Sigmoid colon (tissue), 6 donors: ENCODE measurements at regions not wholly inside any gene's neighbourhood (a gene's known extent, or its start where the extent isn't known, plus 50 kb on each side); places are given as distances from the start of the nearest gene placed in this dataset.

Source experiments
- DNase-seq: peaks from one replicate; pipeline ENCODE4 v3.0.0-alpha.2; 2019
- H3K27ac ChIP-seq, 4 donors: fragments of 200-600 bp; sonication (generic); one replicate each; pipeline ENCODE4 v1.5.1; 2016 to 2019; ENCODE audit warnings: mild to moderate bottlenecking in 1 of 4
- H3K27me3 ChIP-seq, 3 donors: fragments of 200-600 bp; sonication (generic); one replicate each; pipeline ENCODE4 v1.5.1; 2019; ENCODE audit warnings: mild to moderate bottlenecking in 1 of 3
- H3K36me3 ChIP-seq, 4 donors: fragments of 200-600 bp; sonication (generic); one replicate each; pipeline ENCODE4 v1.5.1; 2016 to 2019
- H3K4me1 ChIP-seq, 4 donors: fragments of 200-600 bp; sonication (generic); one replicate each; pipeline ENCODE4 v1.5.1; 2017 to 2019
- H3K4me3 ChIP-seq, 4 donors: fragments of 200-600 bp; sonication (generic); one replicate each; pipeline ENCODE4 v1.5.1; 2017 to 2019; ENCODE audit warnings: mild to moderate bottlenecking in 2 of 4, moderate library complexity in 1 of 4
- H3K9me3 ChIP-seq, 4 donors: fragments of 200-600 bp in 3 of 4; sonication (generic) in 3 of 4; one replicate each; pipeline versions ENCODE4 v1.5.1 to v1.6.1; 2013 to 2019
- EP300 ChIP-seq, 4 donors: sonication (generic); formaldehyde crosslinking; IDR thresholded peaks; one replicate each; pipeline ENCODE4 v1.6.1; 2017; ENCODE audit warnings: antibody characterized with exemption in 4 of 4
- POLR2A ChIP-seq, 2 donors: fragments of 450-650 bp; IDR thresholded peaks; one replicate each; pipeline ENCODE4 v1.6.1; 2016; ENCODE audit warnings: antibody characterized with exemption in 2 of 2, mild to moderate bottlenecking in 2 of 2, moderate library complexity in 2 of 2
- POLR2AphosphoS5 ChIP-seq, 4 donors: sonication (generic); formaldehyde crosslinking; IDR thresholded peaks; one replicate each; pipeline ENCODE4 v1.6.1; 2017; ENCODE audit warnings: antibody characterized with exemption in 4 of 4
- WGBS, 2 donors: extraction: QIAGEN DNeasy Blood & Tissue Kit; methylation state at CpG; one replicate each; pipeline ENCODE4 v1.1.7; 2013; 5-methylcytosine and 5-hydroxymethylcytosine counted together
- intact Hi-C: fragments of 100-400 bp; cut with DNase I; formaldehyde crosslinking; loops from one replicate; pipeline ENCODE4 v1.15.1; 2023
- TF ChIP-seq, protein P1 (sequence below), 4 experiments: fragments of 450-650 bp in 3 of 4; fragments of 200-600 bp in 1 of 4; IDR thresholded peaks; one replicate each; pipeline ENCODE4 v1.5.1; 2016 to 2019; ENCODE audit warnings: antibody characterized with exemption in 4 of 4, mild to moderate bottlenecking in 3 of 4, moderate library complexity in 2 of 4
- donor health status: healthy with polysubstance abuse.
- donor health status: healthy.

DNA sequence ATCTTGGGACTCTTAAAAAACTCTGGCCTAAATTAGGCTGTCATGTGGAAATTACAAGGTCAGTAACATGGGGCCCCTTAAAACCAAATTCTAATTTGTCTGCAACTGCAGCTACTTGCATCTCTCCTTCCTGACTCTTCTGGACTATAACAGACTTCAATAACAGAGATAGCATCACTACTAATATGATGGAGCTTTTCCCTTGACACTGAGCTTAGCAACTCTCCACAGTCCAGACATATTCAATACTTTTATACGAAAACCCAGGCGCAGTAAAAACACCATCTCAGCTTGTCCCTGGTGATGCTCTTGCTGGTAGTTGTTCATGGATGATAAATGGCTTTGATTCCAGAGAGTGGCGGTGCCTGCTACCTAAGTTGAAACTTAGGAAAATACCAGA lies 850.4 kb downstream of the STIM2 start:
- H3K4me3 ChIP-seq = no peak overlapping the region
- no peak for DNase-seq
- no peaks in the 10 kb centered on the region for H3K27me3 ChIP-seq
- H3K36me3 ChIP-seq = no peaks in the 10 kb centered on the region
- WGBS, 2 donors = 92 to 94% methylated on average over 3 of the region's 3 CpGs
- TF ChIP-seq POLR2A (IDR thresholded peaks at IDR 0.05) (no peak), POLR2AphosphoS5 (IDR thresholded peaks at IDR 0.05) (no peak), EP300 (IDR thresholded peaks at IDR 0.05) (no peak)
- TF ChIP-seq, protein P1, sequence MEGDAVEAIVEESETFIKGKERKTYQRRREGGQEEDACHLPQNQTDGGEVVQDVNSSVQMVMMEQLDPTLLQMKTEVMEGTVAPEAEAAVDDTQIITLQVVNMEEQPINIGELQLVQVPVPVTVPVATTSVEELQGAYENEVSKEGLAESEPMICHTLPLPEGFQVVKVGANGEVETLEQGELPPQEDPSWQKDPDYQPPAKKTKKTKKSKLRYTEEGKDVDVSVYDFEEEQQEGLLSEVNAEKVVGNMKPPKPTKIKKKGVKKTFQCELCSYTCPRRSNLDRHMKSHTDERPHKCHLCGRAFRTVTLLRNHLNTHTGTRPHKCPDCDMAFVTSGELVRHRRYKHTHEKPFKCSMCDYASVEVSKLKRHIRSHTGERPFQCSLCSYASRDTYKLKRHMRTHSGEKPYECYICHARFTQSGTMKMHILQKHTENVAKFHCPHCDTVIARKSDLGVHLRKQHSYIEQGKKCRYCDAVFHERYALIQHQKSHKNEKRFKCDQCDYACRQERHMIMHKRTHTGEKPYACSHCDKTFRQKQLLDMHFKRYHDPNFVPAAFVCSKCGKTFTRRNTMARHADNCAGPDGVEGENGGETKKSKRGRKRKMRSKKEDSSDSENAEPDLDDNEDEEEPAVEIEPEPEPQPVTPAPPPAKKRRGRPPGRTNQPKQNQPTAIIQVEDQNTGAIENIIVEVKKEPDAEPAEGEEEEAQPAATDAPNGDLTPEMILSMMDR (IDR thresholded peaks at IDR 0.05) = no peak
- no peaks in the 10 kb centered on the region for H3K4me1 ChIP-seq
- no peak overlapping the region for H3K27ac ChIP-seq
- intact Hi-C loops = no loop called here
- no peaks in the 10 kb centered on the region for H3K9me3 ChIP-seq

DNA sequence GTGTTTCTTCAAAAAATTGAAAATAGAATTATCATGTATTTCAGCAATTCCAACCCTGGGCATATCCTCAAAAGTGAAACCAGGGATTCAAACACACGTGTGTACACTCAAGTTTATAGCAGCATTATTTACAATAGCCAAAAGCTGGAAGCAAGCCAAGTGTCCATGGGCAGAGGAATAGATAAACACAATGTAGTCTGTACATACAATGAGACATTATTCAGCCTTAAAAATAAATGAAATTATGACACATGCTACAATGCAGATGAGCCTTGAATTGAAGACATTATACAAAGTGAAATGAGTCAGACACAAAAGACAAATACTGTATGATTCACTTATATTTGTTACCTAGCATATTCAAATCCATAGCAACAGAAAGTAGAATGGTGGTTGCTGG lies 853.4 kb downstream of the STIM2 start:
- Histone ChIP-seq H3K36me3 (no peaks in the 10 kb centered on the region), H3K4me3 (no peak overlapping the region), H3K4me1 (no peaks in the 10 kb centered on the region), H3K9me3 (peaks cover 0 to 4% (median 0%) of the 10 kb centered on the region in 4 donors), H3K27me3 (no peaks in the 10 kb centered on the region), H3K27ac (no peak overlapping the region)
- intact Hi-C loops = no loop called here
- TF ChIP-seq POLR2AphosphoS5 (IDR thresholded peaks at IDR 0.05) (no peak), EP300 (IDR thresholded peaks at IDR 0.05) (no peak), POLR2A (IDR thresholded peaks at IDR 0.05) (no peak)
- TF ChIP-seq, protein P1 (IDR thresholded peaks at IDR 0.05) = no peak
- 13 to 39% methylated on average over 1 of the region's 1 CpG for WGBS, 2 donors
- no peak for DNase-seq

DNA sequence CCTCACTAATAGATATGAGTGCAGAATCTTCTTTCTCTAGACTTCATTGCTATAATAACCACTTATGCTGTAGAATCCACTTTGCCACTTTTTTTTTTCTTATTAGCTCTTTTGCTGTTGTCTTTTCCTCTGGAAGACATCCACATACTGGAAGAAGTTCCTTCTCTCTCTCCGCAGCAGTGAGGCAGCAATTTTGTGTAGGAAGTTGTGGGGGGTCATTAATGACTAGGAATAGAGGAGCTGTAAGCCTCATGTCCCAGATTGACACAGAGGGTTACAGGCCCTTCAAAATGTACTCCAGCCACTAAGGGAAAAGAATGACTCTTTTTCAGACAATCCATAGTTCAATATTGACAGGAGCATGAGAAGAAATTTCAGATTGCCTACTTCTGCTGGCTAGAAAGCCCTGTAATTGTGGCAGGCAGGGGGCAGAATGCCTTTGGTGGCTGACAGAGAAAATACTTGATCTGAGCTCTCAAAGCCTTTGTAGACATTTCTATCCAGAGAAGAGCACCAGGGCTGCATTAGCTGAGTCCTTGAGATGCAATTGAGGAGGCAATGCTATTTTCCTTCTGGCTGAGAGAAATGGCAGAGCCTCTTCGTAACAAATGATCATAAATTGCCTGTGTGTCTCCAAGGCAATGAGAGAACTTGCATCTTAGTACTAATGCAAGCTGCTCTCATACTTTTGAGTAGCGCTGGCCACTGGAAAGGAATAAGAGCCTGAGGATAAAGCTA lies 856.2 kb downstream of the STIM2 start:
- H3K27ac ChIP-seq = peak overlapping the region in 1 of 4 donors; percentile 19
- intact Hi-C loops = no loop called here

DNA sequence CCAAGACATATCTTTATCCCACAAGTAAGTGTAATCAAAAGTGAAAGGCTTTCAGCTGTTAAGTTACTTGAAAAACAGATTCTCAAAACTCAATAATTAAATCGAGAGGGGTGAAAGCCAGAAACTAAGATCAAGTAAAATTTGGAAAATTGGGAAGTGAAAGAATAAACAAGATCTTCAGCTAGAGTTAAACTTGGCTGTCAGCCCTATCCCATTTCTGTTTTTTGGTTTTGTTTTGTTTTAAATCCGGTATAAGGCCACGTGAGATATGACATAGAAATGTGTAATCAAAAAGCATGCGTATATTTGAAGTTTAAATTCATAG lies 856.8 kb downstream of the STIM2 start:
- Histone ChIP-seq H3K4me1 (no peaks in the 10 kb centered on the region), H3K27ac (peak overlapping the region in 1 of 4 donors; percentile 19), H3K9me3 (peaks cover 0 to 4% (median 0%) of the 10 kb centered on the region in 4 donors), H3K4me3 (no peak overlapping the region), H3K27me3 (no peaks in the 10 kb centered on the region), H3K36me3 (no peaks in the 10 kb centered on the region)
- 72 to 75% methylated on average over 4 of the region's 4 CpGs for WGBS, 2 donors
- TF ChIP-seq, protein P1 (IDR thresholded peaks at IDR 0.05) = no peak
- intact Hi-C loops = no loop called here
- no peak for DNase-seq

More for the DNA sequence above, 856.2 kb downstream of the STIM2 start:
- H3K4me1 ChIP-seq = no peaks in the 10 kb centered on the region
- no peak for TF ChIP-seq EP300 (IDR thresholded peaks at IDR 0.05)
- TF ChIP-seq POLR2A (IDR thresholded peaks at IDR 0.05) = no peak
- no peak for TF ChIP-seq POLR2AphosphoS5 (IDR thresholded peaks at IDR 0.05)
- TF ChIP-seq, protein P1 (IDR thresholded peaks at IDR 0.05) = no peak
- 66 to 78% methylated on average over 3 of the region's 3 CpGs for WGBS, 2 donors
- H3K4me3 ChIP-seq = no peak overlapping the region
- DNase-seq = no peak
- H3K27me3 ChIP-seq = no peaks in the 10 kb centered on the region
- peaks cover 0 to 4% (median 0%) of the 10 kb centered on the region in 4 donors for H3K9me3 ChIP-seq
- no peaks in the 10 kb centered on the region for H3K36me3 ChIP-seq
